ENCODE measurements at regions not wholly inside any gene's neighbourhood (a gene's known extent, or its start where the extent isn't known, plus 50 kb on each side); places are given as distances from the start of the nearest gene placed in this dataset.

DNA sequence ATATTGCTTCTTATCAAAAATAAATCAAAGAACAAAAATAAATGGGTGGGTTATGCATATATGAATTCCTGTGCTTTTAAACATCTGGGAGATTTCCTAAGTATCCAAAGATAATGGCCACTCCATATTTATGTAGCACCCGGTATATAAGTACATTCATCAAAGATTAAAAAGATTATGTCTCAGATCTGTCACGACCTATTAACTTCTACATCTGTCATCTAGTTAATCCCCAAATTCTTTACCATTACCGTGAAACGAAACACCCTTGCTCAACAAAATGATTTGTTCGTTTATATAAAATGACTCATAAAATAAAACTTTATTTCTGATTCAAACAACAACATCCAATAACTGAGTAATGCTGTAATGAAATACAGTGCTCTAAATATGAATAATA is 64.8 kb upstream of the FOXQ1 start:
- no peak overlapping the region for H3K4me3 ChIP-seq (ENCODE audit: low read length in 2 of 2)
- H3K4me1 ChIP-seq (ENCODE audit: control insufficient read depth in 1 of 2, insufficient read depth in 2 of 2, low read length in 2 of 2) = no peaks in the 10 kb centered on the region
- ATAC-seq (ENCODE audit: low FRiP score) (no peak), DNase-seq (no peak)
- 28 to 30% methylated on average over 5 of the region's 5 CpGs for WGBS, 2 donors
- no peak overlapping the region for H3K27ac ChIP-seq (ENCODE audit: low read depth in 1 of 2, low read length in 2 of 2)
- H3K9me3 ChIP-seq (ENCODE audit: control insufficient read depth, low read length) = no peaks in the 10 kb centered on the region
- intact Hi-C loops (cut with DNase I) = no loop called here
- no peaks in the 10 kb centered on the region for H3K27me3 ChIP-seq (ENCODE audit: control insufficient read depth in 1 of 2, insufficient read depth in 2 of 2, low read length in 1 of 2)
- no peaks in the 10 kb centered on the region for H3K36me3 ChIP-seq (ENCODE audit: control insufficient read depth in 1 of 2, insufficient read depth in 2 of 2, low read length in 1 of 2)

DNA sequence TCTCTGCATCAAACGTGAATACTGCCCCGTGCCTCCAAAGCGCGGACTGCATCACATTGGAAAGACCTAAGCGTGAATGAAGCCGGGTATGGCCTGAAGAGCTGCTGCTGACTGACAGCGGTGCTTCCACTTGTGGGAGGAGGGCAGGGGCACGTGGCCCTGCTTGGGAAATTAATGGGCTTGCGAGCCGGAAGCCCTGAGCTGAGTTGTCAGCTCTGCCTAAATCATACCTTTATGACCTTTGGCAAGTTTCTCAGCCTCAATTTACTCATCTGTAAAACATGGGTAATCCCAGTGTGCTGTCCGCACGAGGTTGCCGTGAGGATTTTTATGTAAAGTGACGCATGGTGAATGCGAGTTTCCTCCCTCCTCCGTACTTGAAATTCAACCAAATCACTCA is 67.0 kb upstream of the FOXQ1 start:
- H3K36me3 ChIP-seq (ENCODE audit: control insufficient read depth in 1 of 2, insufficient read depth in 2 of 2, low read length in 1 of 2) = no peaks in the 10 kb centered on the region
- no peak for DNase-seq
- H3K27me3 ChIP-seq (ENCODE audit: control insufficient read depth in 1 of 2, insufficient read depth in 2 of 2, low read length in 1 of 2) = no peaks in the 10 kb centered on the region
- ATAC-seq (ENCODE audit: low FRiP score) = no peak
- WGBS, 2 donors = 64 to 75% methylated on average over 16 of the region's 16 CpGs
- no peaks in the 10 kb centered on the region for H3K9me3 ChIP-seq (ENCODE audit: control insufficient read depth, low read length)
- H3K4me3 ChIP-seq (ENCODE audit: low read length in 2 of 2) = no peak overlapping the region
- intact Hi-C loops (cut with DNase I) = no loop called here
- H3K4me1 ChIP-seq (ENCODE audit: control insufficient read depth in 1 of 2, insufficient read depth in 2 of 2, low read length in 2 of 2) = no peaks in the 10 kb centered on the region
- H3K27ac ChIP-seq (ENCODE audit: low read depth in 1 of 2, low read length in 2 of 2) = no peak overlapping the region

DNA sequence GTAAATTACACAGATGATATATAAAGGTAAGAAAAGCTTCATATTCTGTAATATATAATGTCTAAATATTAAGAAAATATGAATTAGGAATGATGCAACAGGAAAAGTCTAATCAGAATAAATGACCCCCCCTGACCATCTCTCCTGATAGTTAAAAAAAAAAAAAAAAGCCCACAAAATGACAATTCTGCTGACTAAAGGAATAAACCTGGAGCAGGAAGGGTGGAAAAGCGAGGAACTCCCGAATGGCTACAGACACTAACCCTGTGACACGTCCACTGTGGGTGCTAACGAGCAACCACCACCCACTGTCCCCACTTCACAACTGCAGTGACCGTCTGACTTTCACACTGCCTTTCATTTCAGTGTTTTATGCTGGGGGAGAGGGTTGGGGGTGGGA is 67.6 kb upstream of the FOXQ1 start:
- intact Hi-C loops (cut with DNase I) = no loop called here
- Histone ChIP-seq H3K27me3 (ENCODE audit: control insufficient read depth in 1 of 2, insufficient read depth in 2 of 2, low read length in 1 of 2) (no peaks in the 10 kb centered on the region), H3K27ac (ENCODE audit: low read depth in 1 of 2, low read length in 2 of 2) (no peak overlapping the region), H3K4me3 (ENCODE audit: low read length in 2 of 2) (no peak overlapping the region), H3K9me3 (ENCODE audit: control insufficient read depth, low read length) (no peaks in the 10 kb centered on the region), H3K36me3 (ENCODE audit: control insufficient read depth in 1 of 2, insufficient read depth in 2 of 2, low read length in 1 of 2) (no peaks in the 10 kb centered on the region), H3K4me1 (ENCODE audit: control insufficient read depth in 1 of 2, insufficient read depth in 2 of 2, low read length in 2 of 2) (no peaks in the 10 kb centered on the region)
- ATAC-seq (ENCODE audit: low FRiP score) (no peak), DNase-seq (no peak)
- WGBS, 2 donors = 84 to 93% methylated on average over 5 of the region's 5 CpGs

GRCh38 chr6:1242446-1242845 is 69.5 kb upstream of the FOXQ1 start:
- Histone ChIP-seq H3K27me3 (ENCODE audit: control insufficient read depth in 1 of 2, insufficient read depth in 2 of 2, low read length in 1 of 2) (no peaks in the 10 kb centered on the region), H3K4me3 (ENCODE audit: low read length in 2 of 2) (no peak overlapping the region), H3K36me3 (ENCODE audit: control insufficient read depth in 1 of 2, insufficient read depth in 2 of 2, low read length in 1 of 2) (no peaks in the 10 kb centered on the region), H3K4me1 (ENCODE audit: control insufficient read depth in 1 of 2, insufficient read depth in 2 of 2, low read length in 2 of 2) (no peaks in the 10 kb centered on the region), H3K27ac (ENCODE audit: low read depth in 1 of 2, low read length in 2 of 2) (no peak overlapping the region), H3K9me3 (ENCODE audit: control insufficient read depth, low read length) (no peaks in the 10 kb centered on the region)
- ATAC-seq (ENCODE audit: low FRiP score) = no peak
- intact Hi-C loops (cut with DNase I) = no loop called here
- 13 to 17% methylated on average over 3 of the region's 3 CpGs for WGBS, 2 donors
- DNase-seq = no peak

- Histone ChIP-seq H3K27ac (ENCODE audit: low read depth in 1 of 2, low read length in 2 of 2) (no peak overlapping the region), H3K4me3 (ENCODE audit: low read length in 2 of 2) (no peak overlapping the region), H3K9me3 (ENCODE audit: control insufficient read depth, low read length) (no peaks in the 10 kb centered on the region), H3K36me3 (ENCODE audit: control insufficient read depth in 1 of 2, insufficient read depth in 2 of 2, low read length in 1 of 2) (no peaks in the 10 kb centered on the region), H3K4me1 (ENCODE audit: control insufficient read depth in 1 of 2, insufficient read depth in 2 of 2, low read length in 2 of 2) (no peaks in the 10 kb centered on the region), H3K27me3 (ENCODE audit: control insufficient read depth in 1 of 2, insufficient read depth in 2 of 2, low read length in 1 of 2) (no peaks in the 10 kb centered on the region)
- intact Hi-C loops (cut with DNase I) = no loop called here
- 70 to 77% methylated on average over 4 of the region's 4 CpGs for WGBS, 2 donors
- ATAC-seq (ENCODE audit: low FRiP score) (no peak), DNase-seq (no peak)
Measured at GRCh38 chr6:1242021-1242420, 69.9 kb upstream of the FOXQ1 start.

GRCh38 chr6:1240766-1241318 is 71.1 kb upstream of the FOXQ1 start:
- H3K4me3 ChIP-seq (ENCODE audit: low read length in 2 of 2) = no peak overlapping the region

DNA sequence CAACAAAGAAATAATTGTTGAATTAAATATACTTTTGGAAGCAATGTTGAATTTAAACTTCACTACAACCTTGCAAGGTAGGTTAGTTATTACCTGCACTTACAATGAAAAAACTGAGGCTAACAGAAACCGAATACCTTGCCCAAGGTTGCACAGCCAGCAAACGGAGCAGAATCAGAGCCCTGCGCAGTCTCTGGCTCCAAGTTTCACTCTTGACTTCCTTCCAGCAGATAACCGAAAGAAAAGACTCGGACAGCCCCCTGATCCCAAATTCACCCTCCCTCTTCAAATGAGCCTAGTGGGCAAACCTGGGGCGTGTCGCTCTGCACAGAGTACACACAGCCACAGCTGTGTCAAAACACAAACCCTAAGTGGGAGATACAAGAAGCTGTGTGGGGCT is 72.1 kb upstream of the FOXQ1 start:
- no peaks in the 10 kb centered on the region for H3K9me3 ChIP-seq (ENCODE audit: control insufficient read depth, low read length)
- no peaks in the 10 kb centered on the region for H3K27me3 ChIP-seq (ENCODE audit: control insufficient read depth in 1 of 2, insufficient read depth in 2 of 2, low read length in 1 of 2)
- no peaks in the 10 kb centered on the region for H3K4me1 ChIP-seq (ENCODE audit: control insufficient read depth in 1 of 2, insufficient read depth in 2 of 2, low read length in 2 of 2)
- no peaks in the 10 kb centered on the region for H3K36me3 ChIP-seq (ENCODE audit: control insufficient read depth in 1 of 2, insufficient read depth in 2 of 2, low read length in 1 of 2)
- intact Hi-C loops (cut with DNase I) = no loop called here
- H3K27ac ChIP-seq (ENCODE audit: low read depth in 1 of 2, low read length in 2 of 2) = no peak overlapping the region
- no peak for DNase-seq
- 78 to 80% methylated on average over 7 of the region's 7 CpGs for WGBS, 2 donors
- no peak for ATAC-seq (ENCODE audit: low FRiP score)
- no peak overlapping the region for H3K4me3 ChIP-seq (ENCODE audit: low read length in 2 of 2)

More at GRCh38 chr6:1240766-1241318, 71.1 kb upstream of the FOXQ1 start:
- no peak for ATAC-seq (ENCODE audit: low FRiP score)
- intact Hi-C loops (cut with DNase I) = no loop called here
- WGBS, 2 donors = 83 to 89% methylated on average over 2 of the region's 2 CpGs
- no peaks in the 10 kb centered on the region for H3K36me3 ChIP-seq (ENCODE audit: control insufficient read depth in 1 of 2, insufficient read depth in 2 of 2, low read length in 1 of 2)
- H3K4me1 ChIP-seq (ENCODE audit: control insufficient read depth in 1 of 2, insufficient read depth in 2 of 2, low read length in 2 of 2) = no peaks in the 10 kb centered on the region
- no peaks in the 10 kb centered on the region for H3K9me3 ChIP-seq (ENCODE audit: control insufficient read depth, low read length)
- DNase-seq = no peak
- no peaks in the 10 kb centered on the region for H3K27me3 ChIP-seq (ENCODE audit: control insufficient read depth in 1 of 2, insufficient read depth in 2 of 2, low read length in 1 of 2)
- no peak overlapping the region for H3K27ac ChIP-seq (ENCODE audit: low read depth in 1 of 2, low read length in 2 of 2)

- ATAC-seq (ENCODE audit: low FRiP score) = peak; percentile 53
- Histone ChIP-seq H3K4me1 (ENCODE audit: control insufficient read depth in 1 of 2, insufficient read depth in 2 of 2, low read length in 2 of 2) (no peaks in the 10 kb centered on the region), H3K4me3 (ENCODE audit: low read length in 2 of 2) (no peak overlapping the region), H3K9me3 (ENCODE audit: control insufficient read depth, low read length) (no peaks in the 10 kb centered on the region), H3K27ac (ENCODE audit: low read depth in 1 of 2, low read length in 2 of 2) (no peak overlapping the region), H3K27me3 (ENCODE audit: control insufficient read depth in 1 of 2, insufficient read depth in 2 of 2, low read length in 1 of 2) (no peaks in the 10 kb centered on the region), H3K36me3 (ENCODE audit: control insufficient read depth in 1 of 2, insufficient read depth in 2 of 2, low read length in 1 of 2) (no peaks in the 10 kb centered on the region)
- intact Hi-C loops (cut with DNase I) = no loop called here
- 83 to 88% methylated on average over 8 of the region's 8 CpGs for WGBS, 2 donors
- DNase-seq = no peak
Measured at GRCh38 chr6:1238040-1238439, 73.9 kb upstream of the FOXQ1 start.

GRCh38 chr6:1237636-1238035 is 74.3 kb upstream of the FOXQ1 start:
- Histone ChIP-seq H3K4me1 (ENCODE audit: control insufficient read depth in 1 of 2, insufficient read depth in 2 of 2, low read length in 2 of 2) (no peaks in the 10 kb centered on the region), H3K27me3 (ENCODE audit: control insufficient read depth in 1 of 2, insufficient read depth in 2 of 2, low read length in 1 of 2) (no peaks in the 10 kb centered on the region), H3K9me3 (ENCODE audit: control insufficient read depth, low read length) (no peaks in the 10 kb centered on the region), H3K27ac (ENCODE audit: low read depth in 1 of 2, low read length in 2 of 2) (no peak overlapping the region), H3K36me3 (ENCODE audit: control insufficient read depth in 1 of 2, insufficient read depth in 2 of 2, low read length in 1 of 2) (no peaks in the 10 kb centered on the region), H3K4me3 (ENCODE audit: low read length in 2 of 2) (no peak overlapping the region)
- intact Hi-C loops (cut with DNase I) = no loop called here
- no peak for ATAC-seq (ENCODE audit: low FRiP score)
- WGBS, 2 donors = 89% methylated on average over 15 of the region's 15 CpGs
- DNase-seq = no peak

Data from aorta (tissue), 5 donors.